ENCODE measurements at regions not wholly inside any gene's neighbourhood (a gene's known extent, or its start where the extent isn't known, plus 50 kb on each side); places are given as distances from the start of the nearest gene placed in this dataset.

DNA sequence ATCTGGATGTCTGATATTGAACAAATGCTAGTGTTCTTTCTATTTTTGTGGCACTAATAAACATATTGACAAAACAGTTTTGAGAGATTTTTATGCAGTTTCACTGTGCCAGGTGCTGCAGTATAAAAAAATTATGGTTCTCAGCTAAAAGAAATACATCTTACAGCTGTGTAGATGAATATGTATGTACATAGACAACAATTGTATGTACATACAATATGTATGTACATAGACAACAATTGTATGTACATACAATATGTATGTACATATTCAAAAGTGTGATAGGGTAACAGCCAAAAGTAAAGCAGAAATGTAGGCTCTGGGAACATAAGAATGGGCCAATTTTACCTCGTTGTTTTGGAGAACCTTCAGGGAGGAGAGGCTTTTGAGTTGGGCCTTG is 390.0 kb upstream of the RPS6KA3 start:
- TF ChIP-seq CTCF (conservative IDR thresholded peaks at IDR 0.05 in 1 of 2, IDR thresholded peaks at IDR 0.05 in 1 of 2; ENCODE audit: extremely low read depth in 1 of 2, insufficient read depth in 1 of 2, low read depth in 1 of 2, low read length in 2 of 2): no peak
- no peak for TF ChIP-seq EZH2 (IDR thresholded peaks at IDR 0.05; ENCODE audit: borderline replicate concordance, low read length)

Measured in mammary epithelial cell (primary cell).